Stimulated activated CD4-positive, alpha-beta T cell treated with anti-CD3 and anti-CD28 coated beads, Interleukin-1b, Interleukin-23, amount 100 ng/mL, for 24 hours (primary cell): ENCODE measurements at regions not wholly inside any gene's neighbourhood (a gene's known extent, or its start where the extent isn't known, plus 50 kb on each side); places are given as distances from the start of the nearest gene placed in this dataset.

Experiments used
- DNase-seq, 4 experiments: peaks; one replicate each; pipeline ENCODE4 v3.0.0-alpha.2; 2020; ENCODE audit warnings: low read depth in 4 of 4, low spot score in 1 of 4

DNA sequence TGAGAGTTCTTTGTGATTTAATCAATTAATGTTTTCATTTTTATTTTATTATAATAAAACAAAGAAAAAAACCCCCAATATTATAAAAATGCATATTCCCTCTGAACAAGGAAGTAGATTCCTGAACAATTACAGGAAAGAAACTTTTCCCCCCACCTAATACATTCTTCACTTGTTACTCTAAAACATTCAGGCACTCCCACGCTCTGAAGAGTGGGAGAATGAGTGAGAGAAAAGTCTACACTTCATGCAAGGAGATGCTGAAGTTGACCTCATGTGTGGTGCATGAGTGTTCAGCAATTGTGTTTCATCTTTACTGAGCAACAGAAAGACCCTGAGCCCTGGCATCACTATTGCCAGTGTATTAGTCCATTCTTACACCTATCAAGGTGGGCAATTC is 244.2 kb upstream of the IGFBP3 start:
- no peak for DNase-seq

DNA sequence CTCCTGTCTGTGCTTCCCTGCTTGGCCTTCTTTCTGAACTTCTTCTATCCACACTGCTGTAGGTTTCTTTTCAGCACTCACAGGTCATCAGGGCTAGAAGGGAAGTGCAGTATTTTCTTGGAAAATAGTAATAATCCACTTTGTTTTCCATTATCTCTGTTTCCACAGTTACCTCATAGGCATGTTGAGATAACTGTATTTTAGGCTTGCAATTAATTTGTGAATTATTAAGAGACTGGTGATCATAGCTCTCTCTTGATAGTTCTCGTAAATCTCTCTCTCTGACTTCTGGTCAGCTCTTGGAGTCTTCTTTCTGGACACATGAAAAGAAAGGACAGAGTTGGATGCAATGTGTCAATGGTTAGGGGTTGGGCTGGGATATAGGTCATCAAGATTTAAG is 243.6 kb upstream of the IGFBP3 start:
- DNase-seq: no peak

- no peak for DNase-seq
These were observed 242.2 kb upstream of the IGFBP3 start for GRCh38 chr7:46163246-46163645.

- no peak for DNase-seq
These were observed 241.5 kb upstream of the IGFBP3 start for GRCh38 chr7:46162609-46163008.

DNA sequence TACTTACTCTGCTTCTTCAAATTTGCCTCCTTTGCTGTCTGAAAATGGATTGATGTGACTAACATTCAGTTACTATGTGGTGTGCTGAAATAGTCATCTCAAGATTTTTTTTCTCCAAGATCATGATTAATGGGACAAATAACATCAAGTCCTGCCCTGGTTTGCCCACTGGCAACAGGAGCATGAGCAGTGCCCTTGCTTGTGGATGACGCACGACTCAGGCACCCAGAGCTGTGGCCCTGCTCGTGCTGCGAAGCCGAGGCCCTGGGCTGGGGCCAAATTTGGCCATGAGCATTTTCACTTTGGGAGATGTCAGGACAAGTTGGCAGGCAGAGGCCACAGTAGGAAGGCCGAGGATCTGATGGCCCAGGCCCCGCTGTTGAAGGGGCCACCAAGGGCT is 239.8 kb upstream of the IGFBP3 start:
- DNase-seq: no peak

DNA sequence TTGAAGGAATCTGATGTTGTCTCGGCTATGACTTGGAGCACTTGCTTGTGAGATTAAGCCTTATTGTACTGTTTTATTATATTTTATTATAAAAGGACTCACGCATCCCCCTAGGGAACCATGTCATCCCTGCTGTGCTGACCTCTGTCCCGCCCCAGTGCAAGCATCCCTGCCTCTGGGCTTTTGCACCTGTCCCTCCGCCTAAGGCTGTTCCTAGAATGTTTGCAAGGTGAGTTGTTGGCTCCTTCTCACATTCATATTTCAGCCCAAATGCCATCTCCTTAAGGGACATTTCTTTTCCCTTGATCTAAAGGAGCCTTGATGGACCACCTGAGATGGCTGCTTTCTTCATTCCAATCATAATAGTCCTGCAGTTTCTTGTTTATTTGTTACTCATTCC is 236.9 kb upstream of the IGFBP3 start:
- no peak for DNase-seq

DNA sequence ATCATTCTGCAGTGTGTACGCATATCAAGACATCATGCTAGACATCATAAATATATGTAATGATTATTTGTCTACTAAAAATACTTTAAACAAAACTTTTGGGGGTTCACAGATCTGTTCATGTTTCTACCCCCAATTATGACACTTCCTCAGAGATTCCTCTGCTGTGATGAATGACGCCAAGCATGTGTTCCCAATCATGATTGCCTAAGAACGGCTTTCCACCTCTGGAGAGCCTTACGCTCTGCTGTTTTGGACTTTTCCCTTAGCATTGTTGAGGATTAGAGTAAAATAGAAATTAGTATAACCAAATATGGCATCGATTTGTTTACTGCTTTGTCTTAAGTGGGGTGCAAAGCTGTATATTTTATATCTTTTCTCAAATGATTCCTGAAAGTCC is 236.3 kb upstream of the IGFBP3 start:
- no peak for DNase-seq

DNA sequence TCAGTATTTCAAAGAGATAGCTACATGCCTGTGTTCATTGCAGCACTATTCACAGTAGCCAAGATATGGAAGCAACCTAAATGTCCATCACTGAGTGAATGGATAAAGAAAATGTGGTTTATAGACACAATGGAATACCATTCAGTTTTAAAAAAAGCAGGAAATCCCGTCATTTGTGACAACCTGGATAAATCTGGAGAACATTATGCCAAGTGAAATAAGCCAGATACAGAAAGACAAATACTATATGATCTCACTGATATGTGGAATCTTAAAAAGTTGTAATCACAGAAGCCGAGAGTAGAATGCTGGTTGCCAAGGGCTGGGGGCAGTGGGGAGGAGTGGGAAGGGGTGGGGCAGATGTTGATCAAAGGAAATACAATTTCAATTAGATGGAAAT is 235.8 kb upstream of the IGFBP3 start:
- DNase-seq: no peak

GRCh38 chr7:46156086-46156485 is 235.0 kb upstream of the IGFBP3 start:
- DNase-seq: no peak

DNA sequence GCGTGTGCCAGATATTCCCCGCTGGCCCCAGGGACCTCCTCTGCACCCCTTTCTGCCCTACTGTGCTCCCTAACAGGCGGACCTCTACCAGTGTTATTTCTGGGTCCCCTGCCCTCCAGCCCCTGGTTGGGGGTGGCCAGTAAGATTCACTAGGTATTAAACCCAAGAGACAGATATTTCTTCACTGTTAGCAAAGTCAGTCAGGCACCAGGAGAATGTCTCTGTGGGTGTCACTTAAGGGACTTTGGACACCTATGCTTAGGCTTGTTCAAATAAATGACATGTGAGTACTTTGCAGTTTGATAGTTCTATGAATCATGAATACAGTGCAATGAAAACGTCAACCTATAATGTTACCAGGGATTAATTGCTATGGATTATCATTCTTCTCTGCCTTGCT is 234.3 kb upstream of the IGFBP3 start:
- DNase-seq: no peak

GRCh38 chr7:46153951-46154787 is 233.1 kb upstream of the IGFBP3 start:
- no peak for DNase-seq

- no peak for DNase-seq
These were observed 232.5 kb upstream of the IGFBP3 start for GRCh38 chr7:46153583-46153950.

DNA sequence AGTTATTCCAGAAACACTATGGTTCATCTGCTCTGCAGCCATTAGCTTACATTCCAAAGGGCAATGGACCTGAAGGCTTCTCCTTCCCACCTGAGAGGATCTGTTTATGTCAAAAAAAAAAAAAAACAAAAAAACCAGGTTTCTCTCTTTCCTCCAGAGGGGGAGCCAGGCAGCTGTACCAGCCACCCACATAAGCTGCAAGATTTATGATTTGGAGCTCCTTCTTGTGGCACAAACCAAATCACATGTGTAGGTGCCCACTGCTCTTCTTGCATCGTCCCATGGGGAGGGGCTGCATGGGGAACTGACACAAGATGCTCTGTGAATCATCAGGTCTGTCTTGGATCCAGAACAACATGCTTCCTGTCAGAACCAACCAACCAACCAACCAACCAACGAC is 231.6 kb upstream of the IGFBP3 start:
- DNase-seq: no peak

- no peak for DNase-seq
These were observed 229.6 kb upstream of the IGFBP3 start for GRCh38 chr7:46150721-46151120.

GRCh38 chr7:46150202-46150601 is 229.1 kb upstream of the IGFBP3 start:
- no peak for DNase-seq

DNA sequence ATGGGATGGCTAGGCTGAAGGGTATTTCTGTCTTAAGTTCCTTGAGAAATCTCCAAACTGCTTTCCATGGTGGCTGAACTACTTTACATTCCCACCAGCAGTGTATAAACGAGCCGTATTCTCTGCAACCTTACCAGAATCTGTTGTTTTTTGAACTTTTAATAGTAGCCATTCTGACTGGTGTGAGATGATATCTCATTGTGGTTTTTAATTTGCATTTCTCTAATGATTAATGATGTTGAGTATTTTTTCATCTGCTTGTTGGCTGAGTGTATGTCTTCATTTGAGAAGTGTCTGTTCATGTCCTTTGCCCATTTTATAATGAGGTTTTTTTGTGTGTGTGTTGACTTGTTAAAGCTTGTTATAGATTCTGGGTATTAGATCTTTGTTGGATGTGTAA is 226.8 kb upstream of the IGFBP3 start:
- no peak for DNase-seq

- no peak for DNase-seq
These were observed 225.6 kb upstream of the IGFBP3 start for GRCh38 chr7:46146454-46147255.

DNA sequence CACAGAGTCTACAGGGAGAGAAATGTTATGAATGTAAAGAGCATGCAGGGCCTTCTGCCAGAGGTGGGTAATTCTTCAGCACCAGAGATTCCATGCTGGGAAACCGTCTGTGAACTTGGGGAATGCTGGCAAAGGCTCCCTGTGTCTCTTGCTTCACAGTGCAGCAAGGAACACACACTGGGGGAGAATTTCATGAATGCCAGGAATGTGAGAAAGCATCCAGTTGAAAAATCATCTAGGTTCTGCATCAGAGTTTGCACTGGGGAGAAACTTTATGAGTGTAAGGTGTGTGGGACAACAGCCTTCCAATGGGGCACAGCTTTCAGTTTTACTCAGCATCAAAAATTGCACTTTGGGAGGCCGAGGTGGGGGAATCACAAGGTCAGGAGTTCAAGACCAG is 224.3 kb upstream of the IGFBP3 start:
- no peak for DNase-seq

GRCh38 chr7:46143949-46144917 is 223.2 kb upstream of the IGFBP3 start:
- no peak for DNase-seq

GRCh38 chr7:46143421-46143820 is 222.3 kb upstream of the IGFBP3 start:
- DNase-seq: no peak

DNA sequence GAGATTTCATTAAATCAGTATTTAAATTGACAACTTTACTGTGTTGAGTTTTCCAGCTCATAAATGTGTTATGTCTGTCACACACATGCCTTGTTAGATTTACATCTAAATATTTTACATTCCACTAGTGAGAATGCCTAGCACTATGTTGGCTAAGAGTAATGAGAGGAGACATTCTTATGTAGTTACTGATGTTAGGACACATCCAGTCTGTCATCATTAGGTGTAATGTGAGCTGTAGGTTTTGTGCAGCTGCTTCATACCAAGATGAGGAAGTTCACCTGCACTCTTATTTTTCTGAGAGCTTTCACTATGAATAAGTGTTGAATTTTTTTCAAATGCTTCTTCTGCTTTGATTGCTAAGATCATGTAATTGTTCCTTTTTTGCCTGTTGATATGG is 218.0 kb upstream of the IGFBP3 start:
- no peak for DNase-seq
